Liver (tissue), 8 donors: ENCODE measurements at regions not wholly inside any gene's neighbourhood (a gene's known extent, or its start where the extent isn't known, plus 50 kb on each side); places are given as distances from the start of the nearest gene placed in this dataset.

Experiments used
- DNase-seq: peaks from one replicate; pipeline ENCODE4 v3.0.0-alpha.2; 2017; ENCODE audit warnings: low spot score
- H3K27ac ChIP-seq, 2 donors: one replicate each; pipeline ENCODE4 v1.7.0; 2013; ENCODE audit warnings: inconsistent platforms in 2 of 2, low read length in 2 of 2, control low read depth in 1 of 2, low read depth in 1 of 2, mild to moderate bottlenecking in 1 of 2
- H3K27me3 ChIP-seq, 4 donors: one replicate each; pipeline versions ENCODE4 v1.6.1 to v1.7.0; 2013; ENCODE audit warnings: low read length in 3 of 4, inconsistent platforms in 1 of 4, mild to moderate bottlenecking in 1 of 4, moderate library complexity in 1 of 4; ENCODE audit not compliant: control insufficient read depth in 4 of 4, insufficient read depth in 4 of 4
- H3K36me3 ChIP-seq, 4 donors: one replicate each; pipeline versions ENCODE4 v1.6.1 to v1.7.0; 2013; ENCODE audit warnings: low read length in 3 of 4, mild to moderate bottlenecking in 3 of 4, low read depth in 1 of 4, moderate library complexity in 1 of 4; ENCODE audit not compliant: control insufficient read depth in 4 of 4, insufficient read depth in 3 of 4
- H3K4me1 ChIP-seq, 4 donors: one replicate each; pipeline versions ENCODE4 v1.6.1 to v1.7.0; 2013; ENCODE audit warnings: low read length in 3 of 4, mild to moderate bottlenecking in 3 of 4, moderate library complexity in 1 of 4; ENCODE audit not compliant: control insufficient read depth in 4 of 4, insufficient read depth in 4 of 4
- H3K4me3 ChIP-seq, 3 donors: one replicate each; pipeline versions ENCODE4 v1.6.1 to v1.7.0; 2013; ENCODE audit warnings: low read length in 3 of 3, control low read depth in 1 of 3, low read depth in 1 of 3, mild to moderate bottlenecking in 1 of 3
- H3K9ac ChIP-seq, 2 donors: one replicate each; pipeline ENCODE4 v1.7.0; 2013; ENCODE audit warnings: low read length in 2 of 2, mild to moderate bottlenecking in 2 of 2, moderate library complexity in 2 of 2, control low read depth in 1 of 2, low read depth in 1 of 2
- H3K9me3 ChIP-seq, 4 donors: one replicate each; pipeline versions ENCODE4 v1.6.1 to v1.7.0; 2013; ENCODE audit warnings: low read length in 3 of 4; ENCODE audit not compliant: control insufficient read depth in 4 of 4
- EGR1 ChIP-seq, 2 donors: IDR thresholded peaks; 2 replicates each; pipeline ENCODE4 v1.6.1; 2016 to 2018; ENCODE audit warnings: antibody characterized with exemption in 2 of 2, low read depth in 2 of 2
- FOXA2 ChIP-seq: IDR thresholded peaks from 2 replicates; pipeline ENCODE4 v1.6.1; 2016; ENCODE audit warnings: antibody characterized with exemption
- GABPA ChIP-seq, 2 donors: IDR thresholded peaks in 1 of 2; conservative IDR thresholded peaks in 1 of 2; 2 replicates each; pipeline ENCODE4 v1.6.1; 2016; ENCODE audit warnings: antibody characterized with exemption in 2 of 2, mild to moderate bottlenecking in 1 of 2, moderate library complexity in 1 of 2
- HNF4A ChIP-seq, 2 donors: conservative IDR thresholded peaks; 2 replicates each; pipeline ENCODE4 v1.6.1; 2016; ENCODE audit warnings: antibody characterized with exemption in 2 of 2, mild to moderate bottlenecking in 2 of 2
- NR2F2 ChIP-seq: IDR thresholded peaks from 2 replicates; pipeline ENCODE4 v1.6.1; 2016; ENCODE audit warnings: antibody characterized with exemption
- RAD21 ChIP-seq, 2 donors: IDR thresholded peaks; 2 replicates each; pipeline ENCODE4 v1.6.1; 2016; ENCODE audit warnings: antibody characterized with exemption in 2 of 2, mild to moderate bottlenecking in 2 of 2
- RXRA ChIP-seq, 2 donors: IDR thresholded peaks; 2 replicates each; pipeline ENCODE4 v1.6.1; 2017 to 2018; ENCODE audit warnings: antibody characterized with exemption in 2 of 2, mild to moderate bottlenecking in 1 of 2
- SP1 ChIP-seq: IDR thresholded peaks from 2 replicates; pipeline ENCODE4 v1.6.1; 2018; ENCODE audit warnings: antibody characterized with exemption, mild to moderate bottlenecking
- TAF1 ChIP-seq: conservative IDR thresholded peaks from 2 replicates; pipeline ENCODE4 v1.6.1; 2016; ENCODE audit warnings: antibody characterized with exemption, mild to moderate bottlenecking
- YY1 ChIP-seq: IDR thresholded peaks from 2 replicates; pipeline ENCODE4 v1.6.1; 2016; ENCODE audit warnings: antibody characterized with exemption, mild to moderate bottlenecking
- WGBS: extraction: QIAGEN DNeasy Blood & Tissue Kit; methylation state at CpG from one replicate; pipeline ENCODE4 v1.1.7; 2013; 5-methylcytosine and 5-hydroxymethylcytosine counted together
- TF ChIP-seq, protein P1 (sequence below): IDR thresholded peaks from 2 replicates; pipeline ENCODE4 v1.6.1; 2016; ENCODE audit warnings: antibody characterized with exemption
- TF ChIP-seq, protein P2 (sequence below): fragments of 150-350 bp; IDR thresholded peaks from 2 replicates; pipeline ENCODE4 v1.5.1; 2017; ENCODE audit warnings: improper control_type of control experiment, low read depth, low read length; ENCODE audit not compliant: missing input control
- TF ChIP-seq, protein P3 (sequence below): IDR thresholded peaks from 2 replicates; pipeline ENCODE4 v1.6.1; 2016; ENCODE audit warnings: antibody characterized with exemption
- donor health status: healthy.
- donor health status: healthy.
- donor health status: healthy.
- donor health status: healthy.
- donor health status: healthy.

DNA sequence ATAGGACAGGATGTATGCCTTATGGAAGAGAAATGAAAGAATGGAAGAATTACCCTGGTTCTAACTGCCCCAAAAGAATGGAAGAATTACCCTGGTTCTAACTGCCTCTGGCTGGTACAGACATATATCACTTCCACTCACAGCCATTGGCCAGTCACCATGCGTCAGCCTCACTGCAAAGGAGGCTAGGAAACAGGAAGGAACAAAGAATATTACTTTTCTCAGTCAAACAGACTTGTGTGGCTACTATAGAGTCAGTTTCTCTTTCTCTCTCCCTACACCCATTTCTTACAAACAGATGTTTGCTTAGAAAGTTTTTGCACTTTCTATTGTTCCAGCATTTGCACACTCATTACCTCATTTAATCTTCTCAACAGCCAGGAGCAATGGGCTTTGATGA lies 1111.1 kb upstream of the KLHL29 start:
- TF ChIP-seq NR2F2: no peak
- TF ChIP-seq EGR1 (IDR thresholded peaks at IDR 0.05; ENCODE audit: low read depth in 2 of 2): no peak
- no peak for TF ChIP-seq SP1
- no peak for TF ChIP-seq FOXA2
- TF ChIP-seq GABPA (IDR thresholded peaks at IDR 0.05 in 1 of 2, conservative IDR thresholded peaks at IDR 0.05 in 1 of 2): no peak
- no peak for TF ChIP-seq HNF4A (conservative IDR thresholded peaks at IDR 0.05)
- TF ChIP-seq TAF1: no peak
- TF ChIP-seq, protein P1, sequence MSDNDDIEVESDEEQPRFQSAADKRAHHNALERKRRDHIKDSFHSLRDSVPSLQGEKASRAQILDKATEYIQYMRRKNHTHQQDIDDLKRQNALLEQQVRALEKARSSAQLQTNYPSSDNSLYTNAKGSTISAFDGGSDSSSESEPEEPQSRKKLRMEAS: no peak
- no peak for TF ChIP-seq RAD21 (IDR thresholded peaks at IDR 0.05)
- TF ChIP-seq, protein P2, sequence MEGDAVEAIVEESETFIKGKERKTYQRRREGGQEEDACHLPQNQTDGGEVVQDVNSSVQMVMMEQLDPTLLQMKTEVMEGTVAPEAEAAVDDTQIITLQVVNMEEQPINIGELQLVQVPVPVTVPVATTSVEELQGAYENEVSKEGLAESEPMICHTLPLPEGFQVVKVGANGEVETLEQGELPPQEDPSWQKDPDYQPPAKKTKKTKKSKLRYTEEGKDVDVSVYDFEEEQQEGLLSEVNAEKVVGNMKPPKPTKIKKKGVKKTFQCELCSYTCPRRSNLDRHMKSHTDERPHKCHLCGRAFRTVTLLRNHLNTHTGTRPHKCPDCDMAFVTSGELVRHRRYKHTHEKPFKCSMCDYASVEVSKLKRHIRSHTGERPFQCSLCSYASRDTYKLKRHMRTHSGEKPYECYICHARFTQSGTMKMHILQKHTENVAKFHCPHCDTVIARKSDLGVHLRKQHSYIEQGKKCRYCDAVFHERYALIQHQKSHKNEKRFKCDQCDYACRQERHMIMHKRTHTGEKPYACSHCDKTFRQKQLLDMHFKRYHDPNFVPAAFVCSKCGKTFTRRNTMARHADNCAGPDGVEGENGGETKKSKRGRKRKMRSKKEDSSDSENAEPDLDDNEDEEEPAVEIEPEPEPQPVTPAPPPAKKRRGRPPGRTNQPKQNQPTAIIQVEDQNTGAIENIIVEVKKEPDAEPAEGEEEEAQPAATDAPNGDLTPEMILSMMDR: no peak
- no peak overlapping the region for H3K27ac ChIP-seq
- H3K9me3 ChIP-seq: peaks cover 0 to 6% (median 0%) of the 10 kb centered on the region in 4 donors
- no peak for DNase-seq
- 80% methylated on average over 1 of the region's 1 CpG for WGBS
- no peak overlapping the region for H3K9ac ChIP-seq
- H3K27me3 ChIP-seq: no peaks in the 10 kb centered on the region
- H3K4me1 ChIP-seq: no peaks in the 10 kb centered on the region
- H3K36me3 ChIP-seq: no peaks in the 10 kb centered on the region
- no peak overlapping the region for H3K4me3 ChIP-seq

DNA sequence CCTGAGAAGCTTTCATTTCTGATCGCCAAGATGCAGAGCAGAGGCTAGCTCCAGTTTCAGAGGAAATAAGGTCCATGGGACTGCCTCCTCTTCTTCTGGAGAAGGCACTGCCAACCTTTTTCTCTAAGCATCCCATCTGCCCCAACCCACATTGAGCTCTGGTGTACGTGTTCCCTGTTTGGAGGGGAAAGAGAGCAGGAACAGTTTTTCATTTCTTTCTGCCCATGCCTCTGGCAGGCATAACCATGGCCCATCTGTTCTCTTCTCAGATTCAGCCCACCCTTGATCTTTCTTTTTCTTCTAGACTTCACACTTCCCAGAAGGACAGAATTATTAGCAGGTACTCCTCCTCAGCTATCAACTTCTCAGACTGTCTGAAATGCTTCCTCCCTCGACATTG lies 1110.3 kb upstream of the KLHL29 start:
- no peak for DNase-seq
- Histone ChIP-seq H3K27ac (no peak overlapping the region), H3K4me3 (no peak overlapping the region), H3K36me3 (no peaks in the 10 kb centered on the region), H3K9me3 (peaks cover 0 to 6% (median 0%) of the 10 kb centered on the region in 4 donors), H3K9ac (no peak overlapping the region), H3K4me1 (no peaks in the 10 kb centered on the region), H3K27me3 (no peaks in the 10 kb centered on the region)
- 77% methylated on average over 3 of the region's 3 CpGs for WGBS
- TF ChIP-seq FOXA2 (no peak), NR2F2 (no peak), YY1 (no peak), HNF4A (conservative IDR thresholded peaks at IDR 0.05) (no peak), RXRA (IDR thresholded peaks at IDR 0.05) (no peak), TAF1 (no peak), RAD21 (IDR thresholded peaks at IDR 0.05) (no peak), GABPA (IDR thresholded peaks at IDR 0.05 in 1 of 2, conservative IDR thresholded peaks at IDR 0.05 in 1 of 2) (no peak)
- TF ChIP-seq, protein P3, sequence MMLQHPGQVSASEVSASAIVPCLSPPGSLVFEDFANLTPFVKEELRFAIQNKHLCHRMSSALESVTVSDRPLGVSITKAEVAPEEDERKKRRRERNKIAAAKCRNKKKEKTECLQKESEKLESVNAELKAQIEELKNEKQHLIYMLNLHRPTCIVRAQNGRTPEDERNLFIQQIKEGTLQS: no peak

DNA sequence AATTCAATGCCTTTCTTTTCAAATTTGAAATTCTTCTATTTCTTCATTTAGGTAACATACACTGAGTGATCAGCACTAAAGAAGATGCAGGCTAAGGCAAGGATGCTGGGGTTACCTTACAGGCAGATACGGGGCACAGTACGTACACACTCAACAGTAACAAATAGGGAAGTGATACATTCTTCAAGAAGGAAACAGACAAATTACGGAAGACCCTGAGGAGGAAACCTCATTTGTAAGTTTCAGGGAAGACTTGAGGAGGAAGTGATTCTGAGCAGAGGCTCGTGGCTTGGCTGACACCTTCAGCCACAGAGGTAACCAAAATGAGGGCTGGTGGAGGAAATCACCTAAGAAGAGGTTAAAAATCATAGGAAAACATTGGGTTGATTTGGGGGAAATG lies 1108.3 kb upstream of the KLHL29 start:
- Histone ChIP-seq H3K9me3 (no peaks in the 10 kb centered on the region), H3K36me3 (no peaks in the 10 kb centered on the region), H3K4me3 (no peak overlapping the region), H3K9ac (no peak overlapping the region), H3K4me1 (peaks cover 0 to 6% (median 2%) of the 10 kb centered on the region in 4 donors), H3K27ac (no peak overlapping the region), H3K27me3 (no peaks in the 10 kb centered on the region)
- no peak for DNase-seq
- WGBS: 76% methylated on average over 4 of the region's 4 CpGs
- no peak for TF ChIP-seq EGR1 (IDR thresholded peaks at IDR 0.05; ENCODE audit: low read depth in 2 of 2)
